HFF-Myc (cell line): ENCODE measurements at regions not wholly inside any gene's neighbourhood (a gene's known extent, or its start where the extent isn't known, plus 50 kb on each side); places are given as distances from the start of the nearest gene placed in this dataset.

ENCODE experiments used
- DNase-seq: peaks from one replicate; pipeline ENCODE4 v3.0.0-alpha.2; 2011; ENCODE audit warnings: low read depth; ENCODE audit errors: extremely low read depth
- H3K4me3 ChIP-seq: replicated peaks from 2 replicates; pipeline ENCODE4 v1.5.1; 2011; ENCODE audit warnings: low read depth, mild to moderate bottlenecking, control low read depth, low read length
- CTCF ChIP-seq: IDR thresholded peaks from 2 replicates; pipeline ENCODE4 v1.5.1; 2012; ENCODE audit warnings: mild to moderate bottlenecking, low read depth, low read length, control low read depth; ENCODE audit errors: missing control alignments

- no peak for DNase-seq
- TF ChIP-seq CTCF = no peak
- H3K4me3 ChIP-seq = no peak overlapping the region
Measured at GRCh38 chr4:159766241-159766640, 663.4 kb downstream of the RAPGEF2 start.

GRCh38 chr4:159767406-159767805, 664.5 kb downstream of the RAPGEF2 start:
- DNase-seq = no peak
- H3K4me3 ChIP-seq = no peak overlapping the region
- no peak for TF ChIP-seq CTCF

- H3K4me3 ChIP-seq = no peak overlapping the region
- no peak for TF ChIP-seq CTCF
Measured at GRCh38 chr4:159768016-159768415, 665.1 kb downstream of the RAPGEF2 start.

GRCh38 chr4:159770401-159770800, 667.5 kb downstream of the RAPGEF2 start:
- no peak for DNase-seq
- TF ChIP-seq CTCF = no peak
- H3K4me3 ChIP-seq = no peak overlapping the region

More at GRCh38 chr4:159768016-159768415, 665.1 kb downstream of the RAPGEF2 start:
- no peak for DNase-seq

- H3K4me3 ChIP-seq = no peak overlapping the region
- DNase-seq = no peak
- no peak for TF ChIP-seq CTCF
Measured at GRCh38 chr4:159770969-159771368, 668.1 kb downstream of the RAPGEF2 start.

- no peak for DNase-seq
- no peak overlapping the region for H3K4me3 ChIP-seq
- no peak for TF ChIP-seq CTCF
Measured at GRCh38 chr4:159776961-159777360, 674.1 kb downstream of the RAPGEF2 start.

GRCh38 chr4:159777689-159778088, 674.8 kb downstream of the RAPGEF2 start:
- H3K4me3 ChIP-seq = no peak overlapping the region
- no peak for DNase-seq
- no peak for TF ChIP-seq CTCF
